Effector memory CD4-positive, alpha-beta T cell (primary cell): ENCODE measurements at regions not wholly inside any gene's neighbourhood (a gene's known extent, or its start where the extent isn't known, plus 50 kb on each side); places are given as distances from the start of the nearest gene placed in this dataset.

ENCODE experiments used
- DNase-seq, 3 donors: peaks; one replicate each; pipeline ENCODE4 v3.0.0-alpha.2; 2020
- H3K27ac ChIP-seq: 2 replicates; pipeline ENCODE4 v1.7.0; 2013; ENCODE audit warnings: mild to moderate bottlenecking, low read length, moderate library complexity; ENCODE audit not compliant: insufficient read depth, poor library complexity, severe bottlenecking
- H3K27me3 ChIP-seq: replicated peaks from 2 replicates; pipeline ENCODE4 v1.7.0; 2013; ENCODE audit warnings: mild to moderate bottlenecking, low read length; ENCODE audit not compliant: insufficient read depth, control insufficient read depth, poor library complexity, severe bottlenecking
- H3K36me3 ChIP-seq: 2 replicates; pipeline ENCODE4 v1.7.0; 2013; ENCODE audit warnings: mild to moderate bottlenecking, low read length, moderate library complexity; ENCODE audit not compliant: control insufficient read depth, insufficient read depth
- H3K4me1 ChIP-seq: 2 replicates; pipeline ENCODE4 v1.7.0; 2013; ENCODE audit warnings: low read length, mild to moderate bottlenecking; ENCODE audit not compliant: control insufficient read depth, insufficient read depth, poor library complexity, severe bottlenecking
- H3K4me3 ChIP-seq: 2 replicates; pipeline ENCODE4 v1.7.0; 2013; ENCODE audit warnings: low read length, low read depth, mild to moderate bottlenecking; ENCODE audit not compliant: insufficient read depth, poor library complexity, severe bottlenecking
- H3K9me3 ChIP-seq: 2 replicates; pipeline ENCODE4 v1.7.0; 2013; ENCODE audit warnings: mild to moderate bottlenecking, low read length, moderate library complexity; ENCODE audit not compliant: control insufficient read depth

DNA sequence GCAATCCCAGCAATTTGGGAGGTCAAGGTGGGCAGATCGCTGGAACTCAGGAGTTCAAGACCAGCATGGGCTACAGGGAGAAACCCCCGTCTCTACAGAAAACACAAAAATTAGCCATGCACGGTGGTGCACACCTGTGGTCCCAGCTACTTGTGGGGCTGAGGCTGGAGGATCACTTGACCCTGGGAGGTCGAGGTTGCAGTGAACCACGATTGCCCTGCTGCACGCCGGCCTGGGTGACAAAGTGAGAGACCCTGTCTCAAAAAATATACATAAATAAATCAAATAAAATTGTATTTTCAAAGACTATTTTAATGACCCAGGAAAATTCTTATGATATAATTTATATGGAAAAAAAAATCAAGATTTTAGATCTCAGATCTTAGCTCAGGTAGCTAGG is 191.5 kb downstream of the ZFP36L2 start:
- H3K4me3 ChIP-seq, result no peak overlapping the region
- no peaks in the 10 kb centered on the region for H3K27me3 ChIP-seq
- DNase-seq, result no peak
- H3K9me3 ChIP-seq, result no peaks in the 10 kb centered on the region
- peaks cover 4% of the 10 kb centered on the region for H3K4me1 ChIP-seq
- no peak overlapping the region for H3K27ac ChIP-seq
- no peaks in the 10 kb centered on the region for H3K36me3 ChIP-seq

DNA sequence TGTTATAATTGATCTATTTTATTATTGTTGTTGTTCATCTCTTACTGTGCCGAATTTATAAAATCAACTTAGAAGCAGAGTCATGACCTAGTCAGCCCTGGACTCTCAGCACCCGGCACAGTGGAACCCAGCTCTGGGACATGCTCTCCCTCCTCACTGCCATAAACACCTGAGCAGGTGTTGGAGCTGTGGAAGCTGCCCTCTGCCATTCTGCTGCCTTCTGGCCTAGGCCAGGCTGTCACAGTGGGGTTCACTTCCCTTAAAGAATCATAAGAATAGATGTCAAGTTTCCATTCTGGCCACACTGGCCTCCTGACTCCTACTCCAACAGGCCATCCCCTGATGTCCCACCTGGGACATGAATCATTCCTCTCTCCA is 192.2 kb downstream of the ZFP36L2 start:
- peaks cover 4% of the 10 kb centered on the region for H3K4me1 ChIP-seq
- H3K27ac ChIP-seq, result no peak overlapping the region
- no peaks in the 10 kb centered on the region for H3K9me3 ChIP-seq
- no peak overlapping the region for H3K4me3 ChIP-seq
- no peaks in the 10 kb centered on the region for H3K36me3 ChIP-seq
- DNase-seq, result no peak
- H3K27me3 ChIP-seq, result no peaks in the 10 kb centered on the region

DNA sequence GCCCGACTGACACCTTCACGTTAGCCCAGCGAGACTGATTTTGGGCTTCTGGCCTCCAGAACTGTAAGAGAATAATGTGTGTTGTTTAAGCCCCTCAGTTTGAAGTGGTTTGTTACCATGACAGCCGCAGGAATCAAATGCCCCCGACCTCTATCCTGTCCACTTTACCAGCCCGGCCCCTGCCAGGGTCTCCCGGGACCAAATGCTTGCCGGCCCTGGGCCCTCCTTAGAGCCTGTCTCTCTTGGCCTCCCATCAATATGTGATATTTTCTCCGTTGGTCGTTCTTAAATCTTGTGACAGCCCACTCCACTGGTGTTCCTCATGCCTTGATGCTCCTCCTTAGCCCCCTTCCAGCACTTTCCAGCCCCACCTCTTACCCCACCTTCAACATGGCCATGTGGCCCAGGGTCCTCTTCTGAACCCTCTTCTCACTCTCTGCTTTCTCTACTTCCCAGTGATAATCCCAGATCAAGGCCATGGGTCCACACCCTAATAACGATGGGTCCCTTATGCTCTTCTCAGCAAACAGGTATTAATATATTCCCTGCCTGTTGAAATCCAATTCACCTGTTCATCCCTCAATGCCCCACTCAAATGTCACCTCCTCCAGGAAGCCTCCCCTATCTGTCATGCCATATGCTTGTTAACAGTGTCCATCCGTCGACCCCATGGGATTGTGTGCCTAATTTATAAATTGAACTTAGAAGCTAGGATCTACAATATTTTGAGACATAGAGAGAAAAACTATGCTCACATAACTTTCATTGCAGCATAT is 192.8 kb downstream of the ZFP36L2 start:
- no peaks in the 10 kb centered on the region for H3K27me3 ChIP-seq
- H3K4me3 ChIP-seq, result no peak overlapping the region
- no peak overlapping the region for H3K27ac ChIP-seq
- H3K9me3 ChIP-seq, result no peaks in the 10 kb centered on the region
- DNase-seq, result no peak
- H3K4me1 ChIP-seq, result peaks cover 4% of the 10 kb centered on the region
- no peaks in the 10 kb centered on the region for H3K36me3 ChIP-seq

DNA sequence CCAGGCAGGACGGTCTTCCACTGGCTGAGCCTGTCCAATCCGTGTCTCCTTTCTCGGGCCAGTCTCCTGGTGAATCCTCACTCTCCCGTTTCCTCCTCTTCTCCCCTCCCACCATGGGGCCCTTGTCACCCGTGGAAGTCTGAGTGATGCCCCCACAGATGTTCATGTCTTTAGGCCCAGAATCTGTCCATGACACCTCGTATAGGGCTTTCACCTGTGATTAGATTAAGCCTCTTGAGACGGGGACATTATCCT is 193.5 kb downstream of the ZFP36L2 start:
- no peak overlapping the region for H3K4me3 ChIP-seq
- no peak overlapping the region for H3K27ac ChIP-seq
- H3K27me3 ChIP-seq, result no peaks in the 10 kb centered on the region
- peaks cover 4% of the 10 kb centered on the region for H3K4me1 ChIP-seq
- no peaks in the 10 kb centered on the region for H3K36me3 ChIP-seq
- H3K9me3 ChIP-seq, result no peaks in the 10 kb centered on the region
- DNase-seq, result no peak

DNA sequence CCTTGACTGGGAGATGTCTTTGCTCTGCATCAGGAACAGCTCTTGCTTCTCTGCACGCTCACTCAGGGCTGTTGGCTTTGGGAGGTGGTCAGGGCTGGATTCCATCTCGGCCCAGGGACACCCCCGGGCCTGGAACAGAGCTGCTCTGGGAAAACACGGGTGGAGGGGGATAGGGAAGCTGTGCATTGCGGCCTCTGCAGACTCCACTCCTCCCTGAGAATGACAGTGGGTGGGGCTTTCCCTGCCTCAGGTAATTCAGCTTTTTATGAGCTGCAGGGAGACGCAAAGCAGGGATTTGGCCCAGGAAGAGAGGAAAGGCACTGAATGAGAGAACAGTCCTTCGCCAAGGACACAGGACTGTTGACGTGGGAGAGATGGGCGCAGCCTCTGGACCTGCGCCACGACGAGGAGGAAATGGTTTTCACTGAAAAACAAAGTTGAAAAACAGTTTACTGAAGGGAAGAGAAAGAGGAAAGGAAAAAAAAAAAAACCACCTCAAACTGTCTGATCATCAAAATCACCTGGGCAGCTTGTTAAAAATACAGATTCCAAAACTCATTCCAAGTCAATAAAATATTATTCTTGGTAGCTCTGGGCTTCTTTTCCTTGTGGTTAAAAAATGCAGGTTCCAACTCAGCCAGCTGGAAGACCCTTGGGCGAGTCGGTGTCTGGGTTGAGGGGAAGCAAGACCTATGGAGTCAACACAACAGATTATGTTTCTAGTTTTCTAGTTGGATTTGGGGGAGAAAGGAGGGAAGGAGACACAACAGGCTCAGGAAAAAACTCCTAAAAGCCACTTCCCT is 194.0 kb downstream of the ZFP36L2 start:
- no peaks in the 10 kb centered on the region for H3K36me3 ChIP-seq
- no peak overlapping the region for H3K4me3 ChIP-seq
- no peak for DNase-seq
- H3K9me3 ChIP-seq, result no peaks in the 10 kb centered on the region
- no peaks in the 10 kb centered on the region for H3K27me3 ChIP-seq
- no peak overlapping the region for H3K27ac ChIP-seq
- peaks cover 4% of the 10 kb centered on the region for H3K4me1 ChIP-seq

GRCh38 chr2:43031471-43032212 is 194.8 kb downstream of the ZFP36L2 start:
- no peak for DNase-seq
- no peak overlapping the region for H3K27ac ChIP-seq
- H3K27me3 ChIP-seq, result no peaks in the 10 kb centered on the region
- H3K9me3 ChIP-seq, result no peaks in the 10 kb centered on the region
- H3K4me3 ChIP-seq, result no peak overlapping the region
- no peaks in the 10 kb centered on the region for H3K36me3 ChIP-seq
- peaks cover 4% of the 10 kb centered on the region for H3K4me1 ChIP-seq

- no peak overlapping the region for H3K4me3 ChIP-seq
- DNase-seq, result no peak
- no peak overlapping the region for H3K27ac ChIP-seq
- H3K36me3 ChIP-seq, result no peaks in the 10 kb centered on the region
- H3K4me1 ChIP-seq, result peaks cover 4% of the 10 kb centered on the region
- no peaks in the 10 kb centered on the region for H3K9me3 ChIP-seq
- no peaks in the 10 kb centered on the region for H3K27me3 ChIP-seq
Observed at GRCh38 chr2:43030551-43031307, 195.7 kb downstream of the ZFP36L2 start.

- Histone ChIP-seq H3K4me3 (no peak overlapping the region), H3K9me3 (no peaks in the 10 kb centered on the region), H3K27ac (no peak overlapping the region), H3K4me1 (peaks cover 4% of the 10 kb centered on the region), H3K27me3 (no peaks in the 10 kb centered on the region), H3K36me3 (no peaks in the 10 kb centered on the region)
- no peak for DNase-seq
Observed at GRCh38 chr2:43029186-43029585, 197.2 kb downstream of the ZFP36L2 start.

DNA sequence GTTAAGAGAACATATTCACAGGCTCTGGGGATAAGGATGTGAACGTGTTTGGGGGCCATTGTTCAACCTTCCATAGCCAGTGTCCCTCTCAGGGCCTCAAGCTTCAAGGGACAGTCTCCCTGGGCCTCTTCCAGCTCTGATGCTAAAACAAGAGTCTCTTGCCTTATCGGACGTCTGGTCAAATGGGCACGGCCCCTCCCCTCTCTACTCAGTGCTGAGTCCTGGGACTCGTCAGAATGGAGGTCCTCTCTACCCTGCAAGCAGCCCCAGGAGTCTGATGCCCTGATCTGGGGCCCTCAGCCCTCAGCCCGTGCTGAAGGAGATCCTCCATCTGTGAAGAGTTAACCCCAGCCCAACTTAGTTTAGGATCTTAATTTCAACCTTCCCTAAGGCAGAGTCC is 198.2 kb downstream of the ZFP36L2 start:
- H3K36me3 ChIP-seq, result no peaks in the 10 kb centered on the region
- H3K4me1 ChIP-seq, result peaks cover 4% of the 10 kb centered on the region
- H3K4me3 ChIP-seq, result no peak overlapping the region
- no peaks in the 10 kb centered on the region for H3K9me3 ChIP-seq
- no peak overlapping the region for H3K27ac ChIP-seq
- no peaks in the 10 kb centered on the region for H3K27me3 ChIP-seq
- no peak for DNase-seq
